Neural progenitor cell (in vitro differentiated cells): ENCODE measurements at regions not wholly inside any gene's neighbourhood (a gene's known extent, or its start where the extent isn't known, plus 50 kb on each side); places are given as distances from the start of the nearest gene placed in this dataset.
A peak's percentile ranks its signal among the peaks of the same experiment; 100 is the strongest.

Experiments
- DNase-seq: peaks from one replicate; pipeline ENCODE4 v3.0.0-alpha.2; 2016; ENCODE audit warnings: low spot score
- H2AFZ ChIP-seq: fragments of 200-600 bp; sonication (generic); replicated peaks from 2 replicates; pipeline ENCODE4 v1.6.1; 2016; ENCODE audit warnings: antibody characterized with exemption
- H3F3A ChIP-seq: fragments of 200-600 bp; sonication (generic); 2 replicates; pipeline ENCODE4 v1.6.1; 2016; ENCODE audit warnings: antibody characterized with exemption, low read depth
- H3K27ac ChIP-seq: fragments of 200-600 bp; sonication (generic); 2 replicates; pipeline ENCODE4 v1.5.1; 2016; ENCODE audit warnings: mild to moderate bottlenecking
- H3K27me3 ChIP-seq: fragments of 200-600 bp; sonication (generic); 2 replicates; pipeline ENCODE4 v1.6.1; 2016; ENCODE audit warnings: mild to moderate bottlenecking, moderate library complexity
- H3K36me3 ChIP-seq: fragments of 200-600 bp; sonication (generic); 2 replicates; pipeline ENCODE4 v1.5.1; 2016
- H3K4me1 ChIP-seq: fragments of 200-600 bp; sonication (generic); 2 replicates; pipeline ENCODE4 v1.6.1; 2016; ENCODE audit warnings: mixed run types
- H3K4me2 ChIP-seq: fragments of 200-600 bp; sonication (generic); 2 replicates; pipeline ENCODE4 v1.6.1; 2016
- H3K4me3 ChIP-seq: fragments of 200-600 bp; sonication (generic); 2 replicates; pipeline ENCODE4 v1.5.1; 2016
- H3K79me2 ChIP-seq: fragments of 200-600 bp; sonication (generic); 2 replicates; pipeline ENCODE4 v1.6.1; 2016; ENCODE audit warnings: low read depth
- H3K9ac ChIP-seq: fragments of 200-600 bp; sonication (generic); 2 replicates; pipeline ENCODE4 v1.6.1; 2016
- H3K9me3 ChIP-seq: fragments of 200-600 bp; sonication (generic); 2 replicates; pipeline ENCODE4 v1.5.1; 2016; ENCODE audit warnings: low read depth
- H4K20me1 ChIP-seq: fragments of 200-600 bp; sonication (generic); 2 replicates; pipeline ENCODE4 v1.6.1; 2016; ENCODE audit warnings: low read depth
- H3K27ac Mint-ChIP-seq: 3 replicates; pipeline ENCODE4 v1.8.0; 2021; ENCODE audit warnings: mixed read lengths
- H3K27me3 Mint-ChIP-seq: 2 replicates; pipeline ENCODE4 v1.8.0; 2022; ENCODE audit warnings: low read depth, mild to moderate bottlenecking, inconsistent platforms, moderate library complexity, mixed read lengths; ENCODE audit not compliant: insufficient read depth
- H3K36me3 Mint-ChIP-seq: 3 replicates; pipeline ENCODE4 v1.8.0; 2021; ENCODE audit warnings: mixed read lengths
- H3K4me1 Mint-ChIP-seq: 3 replicates; pipeline ENCODE4 v1.8.0; 2021; ENCODE audit warnings: mixed read lengths
- H3K4me3 Mint-ChIP-seq: 3 replicates; pipeline ENCODE4 v1.8.0; 2021; ENCODE audit warnings: mild to moderate bottlenecking, moderate library complexity, mixed read lengths
- H3K9me3 Mint-ChIP-seq: 3 replicates; pipeline ENCODE4 v1.8.0; 2020; ENCODE audit warnings: mixed read lengths
- CTCF ChIP-seq: fragments of 200-600 bp; sonication (generic); IDR thresholded peaks from 2 replicates; pipeline ENCODE4 v1.5.1; 2017; ENCODE audit warnings: antibody characterized with exemption, mild to moderate bottlenecking
- EZH2 ChIP-seq: fragments of 200-600 bp; sonication (generic); IDR thresholded peaks from 2 replicates; pipeline ENCODE4 v1.6.1; 2017; ENCODE audit warnings: antibody characterized with exemption, mild to moderate bottlenecking, moderate library complexity
- EZH2phosphoT487 ChIP-seq: fragments of 200-600 bp; sonication (generic); IDR thresholded peaks from 2 replicates; pipeline ENCODE4 v1.6.1; 2017; ENCODE audit warnings: antibody characterized with exemption

- Histone ChIP-seq H3K27ac (no peak overlapping the region), H3K79me2 (no peaks in the 10 kb centered on the region), H4K20me1 (no peaks in the 10 kb centered on the region), H3F3A (no peaks in the 10 kb centered on the region), H3K4me1 (no peaks in the 10 kb centered on the region), H3K9me3 (no peaks in the 10 kb centered on the region), H2AFZ (no peak overlapping the region), H3K36me3 (no peaks in the 10 kb centered on the region), H3K4me2 (no peak overlapping the region), H3K9ac (no peak overlapping the region), H3K4me3 (no peak overlapping the region), H3K27me3 (no peaks in the 10 kb centered on the region)
- Mint-ChIP-seq H3K9me3 (peaks cover 3% of the 10 kb centered on the region), H3K36me3 (no peaks in the 10 kb centered on the region), H3K4me3 (no peak overlapping the region), H3K27me3 (no peaks in the 10 kb centered on the region), H3K4me1 (no peaks in the 10 kb centered on the region), H3K27ac (no peak overlapping the region)
- DNase-seq: no peak
- TF ChIP-seq EZH2phosphoT487 (no peak), EZH2 (no peak), CTCF (no peak)
Measured at GRCh38 chr14:84859116-84859515, 670.8 kb upstream of the FLRT2 start.

GRCh38 chr14:84864548-84865271 lies 665.2 kb upstream of the FLRT2 start:
- Histone ChIP-seq H3K4me1 (no peaks in the 10 kb centered on the region), H3K36me3 (no peaks in the 10 kb centered on the region), H3K9ac (no peak overlapping the region), H3K9me3 (no peaks in the 10 kb centered on the region), H3F3A (no peaks in the 10 kb centered on the region), H3K27ac (no peak overlapping the region), H3K79me2 (no peaks in the 10 kb centered on the region), H3K4me2 (no peak overlapping the region), H3K4me3 (no peak overlapping the region), H3K27me3 (no peaks in the 10 kb centered on the region), H2AFZ (no peak overlapping the region), H4K20me1 (no peaks in the 10 kb centered on the region)
- Mint-ChIP-seq H3K4me1 (no peaks in the 10 kb centered on the region), H3K36me3 (no peaks in the 10 kb centered on the region), H3K27ac (no peak overlapping the region), H3K4me3 (no peak overlapping the region), H3K27me3 (no peaks in the 10 kb centered on the region), H3K9me3 (peaks cover 3% of the 10 kb centered on the region)
- DNase-seq: peak; percentile 14
- TF ChIP-seq EZH2 (no peak), EZH2phosphoT487 (no peak), CTCF (no peak)

- peaks cover 2% of the 10 kb centered on the region for H3K9me3 Mint-ChIP-seq
- TF ChIP-seq EZH2phosphoT487: no peak
- TF ChIP-seq EZH2: no peak
- no peak for TF ChIP-seq CTCF
- H3K27ac ChIP-seq: no peak overlapping the region
Measured at GRCh38 chr14:84871734-84872133, 658.2 kb upstream of the FLRT2 start.

More at GRCh38 chr14:84871734-84872133, 658.2 kb upstream of the FLRT2 start:
- Mint-ChIP-seq H3K4me1 (peaks cover 5% of the 10 kb centered on the region), H3K36me3 (no peaks in the 10 kb centered on the region), H3K4me3 (no peak overlapping the region), H3K27me3 (no peaks in the 10 kb centered on the region), H3K27ac (no peak overlapping the region)
- Histone ChIP-seq H3K9ac (no peak overlapping the region), H2AFZ (no peak overlapping the region), H3K9me3 (no peaks in the 10 kb centered on the region), H3K4me2 (no peak overlapping the region), H3K4me1 (no peaks in the 10 kb centered on the region), H3K27me3 (no peaks in the 10 kb centered on the region), H4K20me1 (no peaks in the 10 kb centered on the region), H3K4me3 (no peak overlapping the region), H3F3A (no peaks in the 10 kb centered on the region), H3K36me3 (no peaks in the 10 kb centered on the region), H3K79me2 (no peaks in the 10 kb centered on the region)
- DNase-seq: no peak
